Esophagus mucosa (tissue), 1 donor: ENCODE measurements at regions not wholly inside any gene's neighbourhood (a gene's known extent, or its start where the extent isn't known, plus 50 kb on each side); places are given as distances from the start of the nearest gene placed in this dataset.
"Not testable (repeated sequence)": the region's sequence is repeated elsewhere in the genome, so short reads cannot be mapped to it uniquely, and the experiment has no call there.

Experiments
- ATAC-seq: fragments of 200-7000 bp; cut with Tn5 transposase; one replicate; pipeline ENCODE4 v1.9.1; 2020
- donor health status: DM: yes; HTN: yes; CAD: no.

DNA sequence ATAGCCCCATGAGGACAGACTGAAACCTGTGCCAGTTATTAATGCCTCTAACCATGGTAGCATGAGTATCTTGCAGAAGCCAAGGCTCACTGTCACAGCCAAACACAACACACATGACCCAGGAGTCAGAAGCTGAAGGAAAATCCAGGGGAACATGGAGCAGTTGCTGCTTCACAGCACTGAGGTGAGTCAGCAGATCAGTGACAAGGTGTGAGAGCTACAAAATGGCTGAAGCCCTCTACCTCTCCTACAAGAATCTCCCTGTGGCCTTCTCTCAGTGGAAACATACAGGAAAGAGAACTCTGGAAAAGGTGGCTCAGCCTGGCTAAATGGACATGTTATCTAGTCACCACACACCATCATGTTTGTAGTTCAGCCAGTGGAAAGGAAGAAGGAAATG lies 93.5 kb downstream of the NAB1 start:
- ATAC-seq, result no peak

DNA sequence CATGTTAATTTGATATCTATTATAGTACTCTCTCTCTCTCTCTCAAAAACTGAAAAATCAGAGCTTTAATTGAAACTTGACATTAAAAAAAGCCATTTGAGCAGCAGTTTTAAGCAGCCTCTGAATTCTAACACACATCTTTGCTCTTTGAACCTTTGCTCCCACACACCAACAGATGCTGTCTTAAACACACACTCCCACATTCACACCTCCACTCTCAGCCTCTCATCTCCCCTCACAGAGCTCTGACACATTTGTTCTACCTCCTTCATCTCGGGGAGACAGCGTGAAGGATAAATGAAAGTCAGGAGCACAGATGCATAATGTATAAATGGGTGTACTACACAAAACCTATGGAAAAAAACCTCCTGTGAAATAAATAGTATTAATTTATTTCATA lies 95.2 kb downstream of the NAB1 start:
- ATAC-seq, result no peak

DNA sequence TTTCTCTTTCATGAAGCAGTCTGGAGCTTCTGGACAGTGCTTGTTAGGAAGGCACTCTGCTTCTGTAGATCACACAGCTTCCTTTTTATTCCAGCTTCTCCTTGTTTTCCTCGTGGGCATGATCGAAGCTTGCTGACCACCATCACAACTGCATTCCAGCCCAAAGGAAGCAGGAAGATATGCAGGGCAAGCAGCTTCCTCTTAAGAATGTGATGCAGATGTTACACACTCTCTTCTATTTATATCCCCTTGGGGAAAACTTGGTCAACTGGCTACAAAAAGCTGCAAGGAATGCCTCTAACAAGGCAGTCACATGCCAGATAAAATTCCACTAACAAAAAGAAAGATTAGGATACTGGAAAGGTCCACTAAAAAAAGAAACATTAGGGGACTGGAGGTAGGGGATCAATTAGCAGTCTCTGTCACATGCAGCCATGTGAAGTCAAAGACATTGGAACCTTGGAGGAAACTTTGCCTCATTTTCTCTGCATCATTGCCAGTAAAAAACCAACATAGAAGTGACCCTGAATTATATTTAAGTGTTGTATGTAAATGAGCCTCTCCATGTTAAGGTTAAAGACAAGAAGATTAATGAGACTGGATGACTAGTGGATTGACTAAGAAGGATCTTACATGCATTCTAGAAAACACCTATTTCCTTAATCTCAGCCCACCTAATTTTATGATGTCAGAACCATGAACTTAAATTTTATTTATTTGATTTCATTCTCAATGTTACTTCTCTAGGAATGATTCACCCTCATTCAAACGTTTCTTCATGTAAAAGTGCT lies 98.3 kb downstream of the NAB1 start:
- ATAC-seq, result no peak

GRCh38 chr2:190748966-190749365 lies 100.1 kb downstream of the NAB1 start:
- no peak for ATAC-seq

DNA sequence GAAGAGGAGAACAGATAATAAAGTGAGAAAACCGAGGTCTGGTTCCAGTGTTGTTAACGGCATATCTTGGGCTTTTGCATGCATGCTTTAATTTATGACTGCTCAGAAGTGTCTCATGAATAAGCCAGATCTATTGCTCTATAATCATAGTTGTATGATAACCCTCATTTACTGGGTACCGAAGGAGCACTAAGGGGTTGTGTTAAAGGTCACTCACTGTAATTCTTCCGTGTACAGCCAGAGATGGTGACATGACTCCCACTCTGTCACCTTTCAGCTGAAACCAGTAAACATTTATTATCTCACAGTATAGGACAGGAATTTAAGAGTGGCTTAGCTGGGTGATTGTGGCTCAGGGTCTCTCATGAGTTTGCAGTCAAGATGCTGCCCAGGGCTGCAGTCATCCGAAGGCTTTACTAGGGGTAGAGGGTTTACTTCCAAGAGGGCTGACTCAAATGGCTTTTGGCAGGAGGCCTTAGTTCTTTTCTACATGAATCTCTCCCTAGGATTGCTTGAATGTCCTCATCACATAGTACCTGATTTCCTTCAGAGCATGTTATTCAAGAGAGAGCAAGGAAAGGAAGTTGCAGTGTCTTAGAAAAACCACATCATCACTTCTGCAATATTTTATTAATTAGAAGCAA lies 107.0 kb downstream of the NAB1 start:
- ATAC-seq, result no peak

GRCh38 chr2:190759749-190760213 lies 110.9 kb downstream of the NAB1 start:
- peak; percentile 77 for ATAC-seq

DNA sequence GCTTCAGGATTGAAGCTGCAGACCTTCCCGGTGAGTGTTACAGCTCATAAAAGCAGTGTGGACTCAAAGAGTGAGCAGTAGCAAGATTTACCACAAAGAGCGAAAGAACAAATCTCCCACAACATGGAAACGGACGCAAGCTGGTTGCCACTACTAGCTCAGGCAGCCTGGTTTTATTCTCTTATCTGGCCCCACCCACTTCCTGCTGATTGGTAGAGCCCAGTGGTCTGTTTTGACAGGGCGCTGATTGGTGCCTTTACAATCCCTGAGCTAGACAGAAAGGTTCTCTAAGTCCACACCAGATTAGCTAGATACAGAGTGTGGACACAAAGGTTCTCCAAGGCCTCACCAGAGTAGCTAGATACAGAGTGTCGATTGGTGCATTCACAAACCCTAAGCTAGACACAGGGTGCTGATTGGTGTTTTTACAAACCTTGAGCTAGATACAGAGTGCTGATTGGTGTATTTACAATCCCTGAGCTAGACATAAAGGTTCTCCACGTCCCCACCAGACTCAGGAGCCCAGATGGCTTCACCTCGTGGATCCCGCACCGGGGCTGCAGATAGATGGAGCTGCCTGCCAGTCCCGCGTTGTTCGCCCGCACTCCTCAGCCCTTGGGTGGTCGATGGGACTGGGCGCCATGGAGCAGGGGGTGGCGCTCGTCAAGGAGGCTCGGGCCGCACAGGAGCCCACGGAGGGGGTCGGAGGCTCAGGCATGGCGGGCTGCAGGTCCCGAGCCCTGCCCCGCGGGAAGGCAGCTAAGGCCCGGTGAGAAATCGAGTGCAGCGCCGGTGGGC lies 111.7 kb downstream of the NAB1 start:
- ATAC-seq, result not testable (repeated sequence)

- not testable (repeated sequence) for ATAC-seq
Observed at GRCh38 chr2:190761216-190761615, 112.3 kb downstream of the NAB1 start.

GRCh38 chr2:190762566-190762965 lies 113.7 kb downstream of the NAB1 start:
- no peak for ATAC-seq

- no peak for ATAC-seq
Observed at GRCh38 chr2:190763100-190763499, 114.2 kb downstream of the NAB1 start.

GRCh38 chr2:190763901-190764514 lies 115.1 kb downstream of the NAB1 start:
- peak; percentile 49 for ATAC-seq

GRCh38 chr2:190765386-190766173 lies 115.0 kb upstream of the GLS start:
- ATAC-seq, result peak; percentile 99

DNA sequence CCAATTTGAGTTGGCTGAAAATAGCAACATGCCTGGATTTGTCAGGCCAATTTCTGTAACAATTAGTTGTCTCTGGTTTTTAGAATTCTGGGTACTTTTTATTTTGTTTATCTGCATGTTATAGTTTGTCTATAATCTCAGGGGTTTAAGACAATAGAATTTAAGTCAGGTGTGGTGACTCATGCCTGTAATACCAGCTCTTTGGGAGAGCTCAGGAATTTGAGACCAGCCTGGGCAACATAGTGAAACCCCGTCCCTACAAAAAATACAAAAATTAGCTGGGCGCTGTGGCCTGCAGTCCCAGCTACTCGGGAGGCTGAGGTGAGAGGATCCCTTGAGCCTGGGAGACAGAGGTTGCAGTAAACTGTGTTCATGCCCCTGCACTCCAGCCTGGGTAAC lies 114.4 kb upstream of the GLS start:
- ATAC-seq, result peak; percentile 8

DNA sequence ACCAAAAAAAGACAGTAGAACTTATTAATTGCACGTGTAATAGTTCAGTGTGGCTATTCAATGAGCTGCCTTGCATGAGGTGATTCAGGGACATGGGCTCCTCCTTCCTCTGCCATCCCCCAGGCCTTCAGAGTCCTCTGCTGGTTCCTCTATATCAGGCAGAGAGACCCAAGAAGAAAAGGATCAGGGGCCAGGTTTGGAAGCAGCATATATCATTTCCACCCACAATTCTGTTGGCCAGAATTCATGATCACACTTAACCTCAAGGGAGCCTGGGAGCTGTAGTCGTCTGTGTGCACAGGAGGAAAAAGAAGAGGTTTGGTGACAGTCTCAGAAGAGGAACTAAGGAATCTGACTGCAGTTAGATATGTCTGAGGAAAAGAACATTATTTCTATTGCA lies 114.0 kb upstream of the GLS start:
- ATAC-seq, result no peak

DNA sequence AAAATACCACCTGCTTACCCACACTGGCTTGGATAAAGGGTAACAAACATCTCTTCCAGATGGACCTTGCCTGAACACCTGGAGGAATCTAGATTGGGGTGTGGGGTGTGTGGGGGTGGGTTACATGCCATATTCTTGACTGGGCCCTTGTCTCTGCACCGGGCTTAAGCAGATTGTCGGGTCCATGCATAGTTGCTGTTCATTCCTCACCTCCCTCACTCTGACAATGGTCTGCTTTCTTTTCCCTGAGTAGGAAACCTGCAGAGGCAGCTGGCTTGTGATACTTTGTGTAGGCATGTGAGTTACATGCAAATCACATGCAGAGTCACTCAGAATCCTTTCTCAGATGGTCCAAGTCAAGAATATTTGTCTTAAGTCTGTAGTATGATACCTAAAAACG lies 112.8 kb upstream of the GLS start:
- ATAC-seq, result no peak

GRCh38 chr2:190769258-190769657 lies 111.4 kb upstream of the GLS start:
- no peak for ATAC-seq

- ATAC-seq, result no peak
Observed at GRCh38 chr2:190771726-190772125, 108.9 kb upstream of the GLS start.

GRCh38 chr2:190780594-190780993 lies 100.0 kb upstream of the GLS start:
- no peak for ATAC-seq

DNA sequence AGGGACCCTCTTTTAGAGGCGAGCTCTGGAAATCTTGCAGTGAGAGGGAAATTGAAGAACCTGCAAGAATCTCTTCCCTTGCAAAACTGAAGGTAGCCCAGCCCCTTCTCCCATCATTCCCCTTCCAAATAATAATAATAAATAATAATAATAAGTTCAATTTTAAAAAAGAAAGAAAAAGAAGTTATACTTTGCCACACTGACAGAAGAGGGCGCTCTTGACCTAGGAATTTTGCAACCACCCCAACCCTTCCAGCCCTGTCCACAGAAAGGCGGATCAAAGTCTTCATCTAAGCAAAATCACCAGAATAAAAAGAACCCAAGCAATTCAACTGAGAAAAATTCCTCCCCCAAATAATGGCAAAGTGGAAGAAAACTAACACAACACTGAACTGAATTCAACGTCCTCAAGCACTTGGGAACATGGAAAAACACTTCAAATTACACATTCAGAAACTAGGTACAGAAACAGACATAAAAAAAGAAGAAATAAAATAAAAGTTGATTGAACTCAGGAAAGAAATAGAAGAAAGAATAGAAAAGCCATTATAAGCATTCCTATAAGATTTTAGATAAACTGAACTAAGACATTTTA lies 98.9 kb upstream of the GLS start:
- ATAC-seq, result no peak

DNA sequence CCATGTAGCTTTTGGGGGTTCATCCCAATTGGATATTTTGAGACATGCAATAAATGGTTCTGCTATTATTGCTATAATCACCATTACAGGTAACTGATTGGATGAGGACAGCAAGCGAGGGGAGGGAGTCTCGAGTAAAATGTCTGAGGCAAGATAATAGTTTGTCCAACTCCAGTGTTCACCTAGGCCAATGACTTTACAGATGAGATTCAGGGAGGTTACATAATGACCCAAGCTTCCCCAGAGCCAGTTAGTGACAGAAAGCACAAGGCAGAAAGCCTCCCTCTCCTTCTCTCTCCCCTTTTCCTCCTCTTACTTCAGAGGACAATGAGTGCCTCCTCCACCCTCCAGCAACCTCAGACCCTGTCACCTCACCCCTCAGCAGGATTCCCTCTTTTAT lies 98.4 kb upstream of the GLS start:
- ATAC-seq, result no peak

GRCh38 chr2:190783513-190784263 lies 96.9 kb upstream of the GLS start:
- ATAC-seq, result no peak
